ENCODE measurements at regions not wholly inside any gene's neighbourhood (a gene's known extent, or its start where the extent isn't known, plus 50 kb on each side); places are given as distances from the start of the nearest gene placed in this dataset.

GRCh38 chr2:12495247-12495868 lies 221.4 kb upstream of the TRIB2 start:
- DNase-seq (ENCODE audit: low read depth, low spot score): no peak
- H3K9ac ChIP-seq (ENCODE audit: insufficient read length, low read depth): no peak overlapping the region
- no peak overlapping the region for H3K4me3 ChIP-seq (ENCODE audit: insufficient read length, low read depth)
- no peaks in the 10 kb centered on the region for H3K9me3 ChIP-seq (ENCODE audit: insufficient read depth, low read length)
- H3K27me3 ChIP-seq (ENCODE audit: insufficient read depth, insufficient read length): no peaks in the 10 kb centered on the region
- no peak for TF ChIP-seq YY1 (IDR thresholded peaks at IDR 0.05; ENCODE audit: insufficient read depth, insufficient read length)
- no peak for TF ChIP-seq SUZ12 (IDR thresholded peaks at IDR 0.05; ENCODE audit: extremely low read depth, insufficient read depth, insufficient read length)
- no peak for TF ChIP-seq ZNF274 (IDR thresholded peaks at IDR 0.05; ENCODE audit: low read depth, low read length)
- no peaks in the 10 kb centered on the region for H3K36me3 ChIP-seq (ENCODE audit: insufficient read depth, insufficient read length, low read length)
- no peaks in the 10 kb centered on the region for H3K4me1 ChIP-seq (ENCODE audit: insufficient read depth, insufficient read length)

- H3K36me3 ChIP-seq (ENCODE audit: insufficient read depth, insufficient read length, low read length): no peaks in the 10 kb centered on the region
- DNase-seq (ENCODE audit: low read depth, low spot score): no peak
- no peak overlapping the region for H3K4me3 ChIP-seq (ENCODE audit: insufficient read length, low read depth)
- H3K9ac ChIP-seq (ENCODE audit: insufficient read length, low read depth): no peak overlapping the region
- no peaks in the 10 kb centered on the region for H3K27me3 ChIP-seq (ENCODE audit: insufficient read depth, insufficient read length)
- H3K4me1 ChIP-seq (ENCODE audit: insufficient read depth, insufficient read length): no peaks in the 10 kb centered on the region
- no peaks in the 10 kb centered on the region for H3K9me3 ChIP-seq (ENCODE audit: insufficient read depth, low read length)
- TF ChIP-seq YY1 (IDR thresholded peaks at IDR 0.05; ENCODE audit: insufficient read depth, insufficient read length) (no peak), SUZ12 (IDR thresholded peaks at IDR 0.05; ENCODE audit: extremely low read depth, insufficient read depth, insufficient read length) (no peak), ZNF274 (IDR thresholded peaks at IDR 0.05; ENCODE audit: low read depth, low read length) (no peak)
These were observed 218.4 kb upstream of the TRIB2 start for GRCh38 chr2:12498286-12498685.

- H3K27me3 ChIP-seq (ENCODE audit: insufficient read depth, insufficient read length): no peaks in the 10 kb centered on the region
- no peak overlapping the region for H3K9ac ChIP-seq (ENCODE audit: insufficient read length, low read depth)
- TF ChIP-seq SUZ12 (IDR thresholded peaks at IDR 0.05; ENCODE audit: extremely low read depth, insufficient read depth, insufficient read length) (no peak), YY1 (IDR thresholded peaks at IDR 0.05; ENCODE audit: insufficient read depth, insufficient read length) (no peak), ZNF274 (IDR thresholded peaks at IDR 0.05; ENCODE audit: low read depth, low read length) (no peak)
- no peaks in the 10 kb centered on the region for H3K36me3 ChIP-seq (ENCODE audit: insufficient read depth, insufficient read length, low read length)
- no peaks in the 10 kb centered on the region for H3K9me3 ChIP-seq (ENCODE audit: insufficient read depth, low read length)
- H3K4me1 ChIP-seq (ENCODE audit: insufficient read depth, insufficient read length): no peaks in the 10 kb centered on the region
- no peak for DNase-seq (ENCODE audit: low read depth, low spot score)
- no peak overlapping the region for H3K4me3 ChIP-seq (ENCODE audit: insufficient read length, low read depth)
These were observed 218.0 kb upstream of the TRIB2 start for GRCh38 chr2:12498704-12499103.

GRCh38 chr2:12500899-12501298 lies 215.8 kb upstream of the TRIB2 start:
- no peak overlapping the region for H3K4me3 ChIP-seq (ENCODE audit: insufficient read length, low read depth)
- H3K9me3 ChIP-seq (ENCODE audit: insufficient read depth, low read length): 0 out of 2 replicates have a peak, but pooled peaks cover 4% of the 10 kb centered on the region
- H3K27me3 ChIP-seq (ENCODE audit: insufficient read depth, insufficient read length): no peaks in the 10 kb centered on the region
- DNase-seq (ENCODE audit: low read depth, low spot score): no peak
- H3K4me1 ChIP-seq (ENCODE audit: insufficient read depth, insufficient read length): no peaks in the 10 kb centered on the region
- no peak for TF ChIP-seq YY1 (IDR thresholded peaks at IDR 0.05; ENCODE audit: insufficient read depth, insufficient read length)
- TF ChIP-seq ZNF274 (IDR thresholded peaks at IDR 0.05; ENCODE audit: low read depth, low read length): no peak
- no peak for TF ChIP-seq SUZ12 (IDR thresholded peaks at IDR 0.05; ENCODE audit: extremely low read depth, insufficient read depth, insufficient read length)
- no peak overlapping the region for H3K9ac ChIP-seq (ENCODE audit: insufficient read length, low read depth)
- no peaks in the 10 kb centered on the region for H3K36me3 ChIP-seq (ENCODE audit: insufficient read depth, insufficient read length, low read length)

DNA sequence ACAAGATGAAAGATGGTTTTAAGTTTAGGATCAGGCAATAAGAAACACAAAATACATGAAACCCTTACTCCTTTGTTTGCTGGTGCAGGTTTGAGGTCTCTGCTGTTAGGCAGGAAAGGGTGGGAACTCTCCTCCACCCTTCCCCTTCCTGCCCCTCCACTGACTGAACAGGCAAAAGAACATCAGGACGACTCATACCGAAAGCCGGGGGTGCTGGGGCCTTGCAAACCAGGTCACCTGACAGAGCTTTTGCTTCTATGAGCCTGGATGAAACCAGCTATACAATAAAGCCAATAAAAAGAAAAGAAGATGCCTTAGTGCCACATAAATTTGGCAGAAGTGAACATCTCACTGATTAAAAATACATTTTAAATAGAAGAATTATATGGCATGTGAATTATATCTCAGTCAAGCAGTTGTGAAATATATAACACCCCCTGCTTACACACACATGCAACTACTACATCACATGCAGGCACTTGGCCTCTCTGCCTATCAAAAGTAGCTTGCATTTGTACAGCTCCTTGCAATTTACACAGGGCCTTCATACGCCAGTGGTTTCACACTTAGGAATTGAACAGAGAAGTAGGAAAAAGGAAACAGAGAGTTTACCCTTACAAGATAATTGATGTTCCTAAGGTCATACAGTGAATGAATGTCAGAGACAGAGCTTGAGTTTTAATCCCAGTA lies 215.1 kb upstream of the TRIB2 start:
- Histone ChIP-seq H3K27me3 (ENCODE audit: insufficient read depth, insufficient read length) (no peaks in the 10 kb centered on the region), H3K4me3 (ENCODE audit: insufficient read length, low read depth) (no peak overlapping the region), H3K9me3 (ENCODE audit: insufficient read depth, low read length) (0 out of 2 replicates have a peak, but pooled peaks cover 4% of the 10 kb centered on the region), H3K4me1 (ENCODE audit: insufficient read depth, insufficient read length) (no peaks in the 10 kb centered on the region), H3K36me3 (ENCODE audit: insufficient read depth, insufficient read length, low read length) (no peaks in the 10 kb centered on the region), H3K9ac (ENCODE audit: insufficient read length, low read depth) (no peak overlapping the region)
- no peak for TF ChIP-seq ZNF274 (IDR thresholded peaks at IDR 0.05; ENCODE audit: low read depth, low read length)
- TF ChIP-seq SUZ12 (IDR thresholded peaks at IDR 0.05; ENCODE audit: extremely low read depth, insufficient read depth, insufficient read length): no peak
- no peak for TF ChIP-seq YY1 (IDR thresholded peaks at IDR 0.05; ENCODE audit: insufficient read depth, insufficient read length)
- DNase-seq (ENCODE audit: low read depth, low spot score): no peak

DNA sequence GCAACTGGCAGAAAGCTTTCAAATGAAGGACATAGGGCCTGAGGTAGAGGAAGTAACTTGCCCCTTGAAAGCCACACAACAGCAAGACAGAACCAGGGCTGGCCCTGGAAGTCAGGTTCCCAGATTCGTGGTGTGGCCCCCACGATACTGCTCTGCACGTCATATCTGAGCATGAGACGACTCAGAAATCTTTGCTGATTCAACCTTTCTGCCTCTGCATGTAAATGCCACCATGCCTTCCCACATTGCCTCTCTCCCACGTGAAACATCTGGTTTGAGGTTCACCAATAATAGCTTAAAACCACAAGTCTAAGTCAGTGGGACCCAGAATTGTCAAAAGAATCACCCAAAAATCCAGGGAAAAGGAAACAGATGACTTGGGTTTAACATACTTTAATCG lies 214.0 kb upstream of the TRIB2 start:
- no peaks in the 10 kb centered on the region for H3K4me1 ChIP-seq (ENCODE audit: insufficient read depth, insufficient read length)
- DNase-seq (ENCODE audit: low read depth, low spot score): no peak

GRCh38 chr2:12504443-12504842 lies 212.3 kb upstream of the TRIB2 start:
- Histone ChIP-seq H3K9ac (ENCODE audit: insufficient read length, low read depth) (no peak overlapping the region), H3K27me3 (ENCODE audit: insufficient read depth, insufficient read length) (no peaks in the 10 kb centered on the region), H3K36me3 (ENCODE audit: insufficient read depth, insufficient read length, low read length) (no peaks in the 10 kb centered on the region), H3K4me1 (ENCODE audit: insufficient read depth, insufficient read length) (no peaks in the 10 kb centered on the region), H3K4me3 (ENCODE audit: insufficient read length, low read depth) (no peak overlapping the region), H3K9me3 (ENCODE audit: insufficient read depth, low read length) (0 out of 2 replicates have a peak, but pooled peaks cover 4% of the 10 kb centered on the region)
- no peak for DNase-seq (ENCODE audit: low read depth, low spot score)
- TF ChIP-seq YY1 (IDR thresholded peaks at IDR 0.05; ENCODE audit: insufficient read depth, insufficient read length): no peak
- TF ChIP-seq SUZ12 (IDR thresholded peaks at IDR 0.05; ENCODE audit: extremely low read depth, insufficient read depth, insufficient read length): no peak
- no peak for TF ChIP-seq ZNF274 (IDR thresholded peaks at IDR 0.05; ENCODE audit: low read depth, low read length)

More for the DNA sequence above, 214.0 kb upstream of the TRIB2 start:
- 0 out of 2 replicates have a peak, but pooled peaks cover 4% of the 10 kb centered on the region for H3K9me3 ChIP-seq (ENCODE audit: insufficient read depth, low read length)
- H3K27me3 ChIP-seq (ENCODE audit: insufficient read depth, insufficient read length): no peaks in the 10 kb centered on the region
- no peaks in the 10 kb centered on the region for H3K36me3 ChIP-seq (ENCODE audit: insufficient read depth, insufficient read length, low read length)
- H3K9ac ChIP-seq (ENCODE audit: insufficient read length, low read depth): no peak overlapping the region
- H3K4me3 ChIP-seq (ENCODE audit: insufficient read length, low read depth): no peak overlapping the region
- TF ChIP-seq YY1 (IDR thresholded peaks at IDR 0.05; ENCODE audit: insufficient read depth, insufficient read length): no peak
